ENCODE measurements at regions not wholly inside any gene's neighbourhood (a gene's known extent, or its start where the extent isn't known, plus 50 kb on each side); places are given as distances from the start of the nearest gene placed in this dataset.

DNA sequence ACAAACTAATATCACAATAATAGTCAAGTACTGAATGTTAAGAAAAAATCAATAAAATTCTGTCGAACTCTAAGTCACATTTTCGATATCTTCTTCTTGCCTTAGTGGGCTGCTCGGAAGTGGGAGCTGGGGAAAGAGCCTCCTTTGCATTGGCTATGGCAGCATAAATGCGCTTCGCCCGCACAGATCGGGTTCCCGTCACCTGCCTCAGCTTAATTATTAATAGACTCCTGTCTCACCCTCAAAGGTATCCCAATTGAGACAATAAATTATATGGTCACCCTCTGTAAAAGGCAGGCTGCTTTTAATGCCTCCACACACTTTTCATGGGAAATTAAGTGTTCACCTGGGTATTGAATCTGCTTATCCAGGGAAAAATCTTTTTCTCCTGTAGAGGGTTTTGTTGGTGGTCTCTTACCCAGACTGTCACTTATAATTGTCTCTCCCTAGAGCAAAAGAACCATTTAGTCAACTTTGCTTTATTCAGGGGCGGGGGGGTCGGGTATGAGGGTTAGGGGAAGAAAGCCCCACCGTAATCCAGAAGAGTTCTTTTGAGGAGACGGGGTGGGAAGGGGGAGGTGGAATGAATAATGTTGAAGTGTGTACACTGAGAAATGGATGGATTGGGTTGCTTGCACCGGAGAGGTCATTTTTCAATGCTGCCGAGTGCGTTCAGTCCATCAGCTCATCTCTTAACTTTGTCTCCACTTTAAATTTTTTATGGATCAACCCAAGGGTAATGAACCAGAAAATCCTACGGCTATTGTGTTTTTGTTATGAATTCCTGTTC lies 682.6 kb upstream of the SGCG start:
- H3K36me3 ChIP-seq (ENCODE audit: low read depth, low read length): no peaks in the 10 kb centered on the region
- DNase-seq: no peak
- TF ChIP-seq EZH2 (IDR thresholded peaks at IDR 0.05; ENCODE audit: low read length, unreplicated experiment): no peak
- TF ChIP-seq EZH2phosphoT487 (IDR thresholded peaks at IDR 0.05; ENCODE audit: borderline replicate concordance, low read length): no peak
- TF ChIP-seq, protein P1, sequence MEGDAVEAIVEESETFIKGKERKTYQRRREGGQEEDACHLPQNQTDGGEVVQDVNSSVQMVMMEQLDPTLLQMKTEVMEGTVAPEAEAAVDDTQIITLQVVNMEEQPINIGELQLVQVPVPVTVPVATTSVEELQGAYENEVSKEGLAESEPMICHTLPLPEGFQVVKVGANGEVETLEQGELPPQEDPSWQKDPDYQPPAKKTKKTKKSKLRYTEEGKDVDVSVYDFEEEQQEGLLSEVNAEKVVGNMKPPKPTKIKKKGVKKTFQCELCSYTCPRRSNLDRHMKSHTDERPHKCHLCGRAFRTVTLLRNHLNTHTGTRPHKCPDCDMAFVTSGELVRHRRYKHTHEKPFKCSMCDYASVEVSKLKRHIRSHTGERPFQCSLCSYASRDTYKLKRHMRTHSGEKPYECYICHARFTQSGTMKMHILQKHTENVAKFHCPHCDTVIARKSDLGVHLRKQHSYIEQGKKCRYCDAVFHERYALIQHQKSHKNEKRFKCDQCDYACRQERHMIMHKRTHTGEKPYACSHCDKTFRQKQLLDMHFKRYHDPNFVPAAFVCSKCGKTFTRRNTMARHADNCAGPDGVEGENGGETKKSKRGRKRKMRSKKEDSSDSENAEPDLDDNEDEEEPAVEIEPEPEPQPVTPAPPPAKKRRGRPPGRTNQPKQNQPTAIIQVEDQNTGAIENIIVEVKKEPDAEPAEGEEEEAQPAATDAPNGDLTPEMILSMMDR (conservative IDR thresholded peaks at IDR 0.05; ENCODE audit: low read depth, low read length): no peak
- H3K9ac ChIP-seq (ENCODE audit: low read length): no peak overlapping the region
- CTCF ChIA-PET: no interaction called here
- POLR2A ChIA-PET (ENCODE audit: unreplicated experiment): no interaction called here
- H3K4me2 ChIP-seq (ENCODE audit: low read length): no peak overlapping the region
- no peak overlapping the region for H3K27ac ChIP-seq (ENCODE audit: low read length)
- H2AFZ ChIP-seq (ENCODE audit: low read length): no peak overlapping the region
- H3F3A ChIP-seq (ENCODE audit: low read length, unreplicated experiment): no peaks in the 10 kb centered on the region
- intact Hi-C loops (cut with micrococcal nuclease): no loop called here
- H3K9me2 ChIP-seq (replicated peaks; ENCODE audit: low read length): no peaks in the 10 kb centered on the region
- H3K27me3 ChIP-seq (ENCODE audit: low read length): peaks cover 3% of the 10 kb centered on the region; the same call in 1 of the 2 replicates
- no TSS peak for BruUV-seq (replicated peaks)
- no peak for ATAC-seq
- H3K4me3 ChIP-seq (ENCODE audit: low read length): no peak overlapping the region
- no peaks in the 10 kb centered on the region for H3K4me1 ChIP-seq (ENCODE audit: insufficient read depth, low read length)
- no peaks in the 10 kb centered on the region for H4K20me1 ChIP-seq (ENCODE audit: low read length)
- H3K9me3 ChIP-seq (ENCODE audit: low read length): no peaks in the 10 kb centered on the region
- H3K79me2 ChIP-seq (ENCODE audit: low read length): no peaks in the 10 kb centered on the region

DNA sequence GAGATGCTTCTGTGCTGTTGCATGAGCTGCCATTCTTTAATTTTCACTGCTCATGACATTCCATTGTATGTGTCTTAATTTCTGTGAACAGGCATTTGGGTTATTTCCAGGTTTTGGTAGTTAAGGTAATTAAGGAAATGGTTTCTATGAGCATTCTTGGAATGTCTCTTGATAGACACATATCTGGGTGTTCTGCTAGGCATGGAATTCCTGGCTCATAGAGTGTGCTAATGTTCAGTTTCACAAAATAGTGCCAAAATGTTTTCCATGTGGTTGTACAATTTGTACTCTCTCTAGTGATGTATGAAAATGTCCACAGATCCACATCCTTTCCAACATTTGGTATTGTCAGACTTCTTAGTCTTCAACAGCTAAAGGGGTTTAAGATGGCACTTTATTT lies 680.9 kb upstream of the SGCG start:
- no peaks in the 10 kb centered on the region for H3K9me3 ChIP-seq (ENCODE audit: low read length)

DNA sequence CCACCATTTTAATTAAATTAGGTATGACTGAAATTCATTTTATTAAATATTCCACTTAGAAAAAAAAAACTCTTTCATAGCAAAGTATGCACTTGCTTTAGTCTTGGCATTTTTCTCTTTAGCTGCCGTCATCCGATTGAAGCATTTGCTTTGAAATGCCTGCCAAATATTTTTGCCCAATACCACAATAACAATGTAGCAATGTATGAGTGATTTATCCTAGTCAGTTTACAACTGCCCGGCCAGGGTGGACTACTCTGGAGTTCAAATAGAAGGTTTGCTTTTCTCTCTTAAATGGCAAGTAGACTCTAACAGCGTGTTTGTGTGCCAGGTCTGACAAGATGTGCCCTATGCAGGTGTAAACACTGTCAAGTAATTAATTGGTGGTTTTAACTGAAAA lies 675.3 kb upstream of the SGCG start:
- BruUV-seq (replicated peaks): no TSS peak
- no peak for DNase-seq
- ChIA-PET POLR2A (ENCODE audit: unreplicated experiment) (no interaction called here), CTCF (no interaction called here)
- H3K9me3 ChIP-seq (ENCODE audit: low read length): no peaks in the 10 kb centered on the region
- no peak overlapping the region for H3K4me2 ChIP-seq (ENCODE audit: low read length)
- H3K9ac ChIP-seq (ENCODE audit: low read length): no peak overlapping the region
- no peaks in the 10 kb centered on the region for H3K4me1 ChIP-seq (ENCODE audit: insufficient read depth, low read length)
- no peaks in the 10 kb centered on the region for H3K9me2 ChIP-seq (replicated peaks; ENCODE audit: low read length)
- H3K27me3 ChIP-seq (ENCODE audit: low read length): no peaks in the 10 kb centered on the region
- no peaks in the 10 kb centered on the region for H3F3A ChIP-seq (ENCODE audit: low read length, unreplicated experiment)
- no peak for ATAC-seq
- no peaks in the 10 kb centered on the region for H4K20me1 ChIP-seq (ENCODE audit: low read length)
- H3K27ac ChIP-seq (ENCODE audit: low read length): no peak overlapping the region
- intact Hi-C loops (cut with micrococcal nuclease): no loop called here
- H2AFZ ChIP-seq (ENCODE audit: low read length): no peak overlapping the region
- TF ChIP-seq EZH2phosphoT487 (IDR thresholded peaks at IDR 0.05; ENCODE audit: borderline replicate concordance, low read length) (no peak), EZH2 (IDR thresholded peaks at IDR 0.05; ENCODE audit: low read length, unreplicated experiment) (no peak)
- TF ChIP-seq, protein P1 (conservative IDR thresholded peaks at IDR 0.05; ENCODE audit: low read depth, low read length): no peak
- H3K36me3 ChIP-seq (ENCODE audit: low read depth, low read length): no peaks in the 10 kb centered on the region
- no peak overlapping the region for H3K4me3 ChIP-seq (ENCODE audit: low read length)
- no peaks in the 10 kb centered on the region for H3K79me2 ChIP-seq (ENCODE audit: low read length)

More for the DNA sequence above, 680.9 kb upstream of the SGCG start:
- H3K4me3 ChIP-seq (ENCODE audit: low read length): no peak overlapping the region
- CTCF ChIA-PET: no interaction called here
- BruUV-seq (replicated peaks): no TSS peak
- no peaks in the 10 kb centered on the region for H3K9me2 ChIP-seq (replicated peaks; ENCODE audit: low read length)
- no peak overlapping the region for H3K9ac ChIP-seq (ENCODE audit: low read length)
- no peaks in the 10 kb centered on the region for H3K36me3 ChIP-seq (ENCODE audit: low read depth, low read length)
- H3K4me2 ChIP-seq (ENCODE audit: low read length): no peak overlapping the region
- intact Hi-C loops (cut with micrococcal nuclease): no loop called here
- H4K20me1 ChIP-seq (ENCODE audit: low read length): no peaks in the 10 kb centered on the region
- TF ChIP-seq EZH2 (IDR thresholded peaks at IDR 0.05; ENCODE audit: low read length, unreplicated experiment) (no peak), EZH2phosphoT487 (IDR thresholded peaks at IDR 0.05; ENCODE audit: borderline replicate concordance, low read length) (no peak)
- TF ChIP-seq, protein P1 (conservative IDR thresholded peaks at IDR 0.05; ENCODE audit: low read depth, low read length): no peak
- H3K79me2 ChIP-seq (ENCODE audit: low read length): no peaks in the 10 kb centered on the region
- POLR2A ChIA-PET (ENCODE audit: unreplicated experiment): no interaction called here
- H3F3A ChIP-seq (ENCODE audit: low read length, unreplicated experiment): no peaks in the 10 kb centered on the region
- H3K27ac ChIP-seq (ENCODE audit: low read length): no peak overlapping the region
- no peak overlapping the region for H2AFZ ChIP-seq (ENCODE audit: low read length)
- DNase-seq: no peak
- no peaks in the 10 kb centered on the region for H3K27me3 ChIP-seq (ENCODE audit: low read length)
- no peak for ATAC-seq
- no peaks in the 10 kb centered on the region for H3K4me1 ChIP-seq (ENCODE audit: insufficient read depth, low read length)
